ENCODE measurements at regions not wholly inside any gene's neighbourhood (a gene's known extent, or its start where the extent isn't known, plus 50 kb on each side); places are given as distances from the start of the nearest gene placed in this dataset.

DNA sequence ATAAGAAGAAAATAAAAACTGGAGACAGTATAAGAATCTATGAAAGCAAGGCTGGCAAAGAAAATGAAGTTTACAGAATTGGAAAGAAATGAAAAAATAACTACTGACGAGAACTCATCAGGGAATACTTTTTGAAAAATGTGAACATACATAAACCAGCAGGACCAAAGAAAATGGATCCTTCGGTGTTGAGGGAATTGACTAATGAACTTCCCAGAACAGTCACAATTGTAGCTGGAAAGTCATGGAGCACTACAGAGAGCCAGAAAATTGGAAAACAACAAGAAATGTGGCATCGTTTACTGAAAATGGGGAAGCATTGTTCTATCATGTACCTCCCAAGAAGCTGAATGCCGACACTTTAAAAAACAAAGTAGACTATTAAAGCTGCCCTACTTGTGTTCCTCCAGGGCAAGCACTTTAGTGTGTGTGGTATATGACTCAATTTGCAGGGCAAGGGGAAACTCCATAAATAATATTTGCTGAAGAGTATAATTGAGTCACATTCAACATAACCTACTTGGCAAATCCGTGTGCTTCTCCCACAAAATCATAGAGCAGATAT lies 1221.6 kb upstream of the NRXN1 start:
- Histone ChIP-seq H3K27ac (no peak overlapping the region), H3K27me3 (no peaks in the 10 kb centered on the region), H3K9me3 (no peaks in the 10 kb centered on the region), H3K4me3 (no peak overlapping the region), H3K36me3 (no peaks in the 10 kb centered on the region), H3K4me1 (no peaks in the 10 kb centered on the region)
- no peak for DNase-seq
- TF ChIP-seq, protein P1, sequence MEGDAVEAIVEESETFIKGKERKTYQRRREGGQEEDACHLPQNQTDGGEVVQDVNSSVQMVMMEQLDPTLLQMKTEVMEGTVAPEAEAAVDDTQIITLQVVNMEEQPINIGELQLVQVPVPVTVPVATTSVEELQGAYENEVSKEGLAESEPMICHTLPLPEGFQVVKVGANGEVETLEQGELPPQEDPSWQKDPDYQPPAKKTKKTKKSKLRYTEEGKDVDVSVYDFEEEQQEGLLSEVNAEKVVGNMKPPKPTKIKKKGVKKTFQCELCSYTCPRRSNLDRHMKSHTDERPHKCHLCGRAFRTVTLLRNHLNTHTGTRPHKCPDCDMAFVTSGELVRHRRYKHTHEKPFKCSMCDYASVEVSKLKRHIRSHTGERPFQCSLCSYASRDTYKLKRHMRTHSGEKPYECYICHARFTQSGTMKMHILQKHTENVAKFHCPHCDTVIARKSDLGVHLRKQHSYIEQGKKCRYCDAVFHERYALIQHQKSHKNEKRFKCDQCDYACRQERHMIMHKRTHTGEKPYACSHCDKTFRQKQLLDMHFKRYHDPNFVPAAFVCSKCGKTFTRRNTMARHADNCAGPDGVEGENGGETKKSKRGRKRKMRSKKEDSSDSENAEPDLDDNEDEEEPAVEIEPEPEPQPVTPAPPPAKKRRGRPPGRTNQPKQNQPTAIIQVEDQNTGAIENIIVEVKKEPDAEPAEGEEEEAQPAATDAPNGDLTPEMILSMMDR (IDR thresholded peaks at IDR 0.05), result no peak
- intact Hi-C loops (cut with DNase I; ENCODE audit: low total_unique reads), result loop anchor here (5.0 kb wide), 1 partner anchor 1144 kb away; no protein-coding TSS in a partner anchor

DNA sequence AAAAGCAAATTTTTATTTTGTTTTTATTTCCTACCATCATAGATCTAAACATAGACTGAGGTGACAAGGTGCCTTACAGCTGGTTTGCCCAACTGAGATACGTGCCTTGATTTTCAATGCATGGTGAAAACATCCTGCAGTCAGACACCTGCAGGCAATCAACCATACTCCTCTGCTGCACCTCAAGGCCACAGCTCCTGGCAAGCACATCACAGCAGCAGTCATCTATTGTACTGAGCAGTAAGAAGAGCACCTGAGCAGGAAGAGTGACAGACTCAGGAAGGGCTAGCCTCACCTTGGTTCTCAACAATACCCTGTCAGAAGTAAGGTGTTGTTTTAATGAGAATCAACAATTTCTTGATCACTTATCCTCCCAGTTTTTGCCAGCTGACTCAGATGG lies 1206.8 kb upstream of the NRXN1 start:
- intact Hi-C loops (cut with DNase I; ENCODE audit: low total_unique reads), result no loop called here

DNA sequence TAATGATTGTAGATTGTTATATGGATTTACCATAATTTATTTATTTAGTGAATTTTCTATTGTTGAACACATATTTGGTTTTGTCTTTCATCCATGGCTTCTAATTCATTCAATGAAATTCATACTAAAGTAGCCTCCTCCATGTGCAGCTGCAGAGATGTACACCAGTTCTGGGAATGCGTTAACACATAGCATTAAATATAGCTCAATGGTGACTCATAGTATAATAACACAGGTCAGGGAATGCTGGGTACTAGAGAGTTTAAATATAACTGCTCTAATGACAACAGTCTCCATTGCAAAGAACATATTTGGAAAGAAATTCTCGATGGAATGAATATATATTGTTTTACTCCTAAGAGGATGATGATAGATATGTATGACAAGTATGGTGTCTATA lies 1190.2 kb upstream of the NRXN1 start:
- intact Hi-C loops (cut with DNase I; ENCODE audit: low total_unique reads), result no loop called here
- H3K9me3 ChIP-seq, result no peaks in the 10 kb centered on the region
- no peaks in the 10 kb centered on the region for H3K27me3 ChIP-seq
- H3K4me1 ChIP-seq, result no peaks in the 10 kb centered on the region
- TF ChIP-seq, protein P1 (IDR thresholded peaks at IDR 0.05), result no peak
- no peak overlapping the region for H3K4me3 ChIP-seq
- H3K36me3 ChIP-seq, result no peaks in the 10 kb centered on the region
- H3K27ac ChIP-seq, result no peak overlapping the region
- no peak for DNase-seq

More for the DNA sequence above, 1206.8 kb upstream of the NRXN1 start:
- no peak overlapping the region for H3K27ac ChIP-seq
- no peaks in the 10 kb centered on the region for H3K36me3 ChIP-seq
- no peaks in the 10 kb centered on the region for H3K27me3 ChIP-seq
- TF ChIP-seq, protein P1 (IDR thresholded peaks at IDR 0.05), result no peak
- no peak overlapping the region for H3K4me3 ChIP-seq
- no peaks in the 10 kb centered on the region for H3K9me3 ChIP-seq
- H3K4me1 ChIP-seq, result no peaks in the 10 kb centered on the region
- no peak for DNase-seq

DNA sequence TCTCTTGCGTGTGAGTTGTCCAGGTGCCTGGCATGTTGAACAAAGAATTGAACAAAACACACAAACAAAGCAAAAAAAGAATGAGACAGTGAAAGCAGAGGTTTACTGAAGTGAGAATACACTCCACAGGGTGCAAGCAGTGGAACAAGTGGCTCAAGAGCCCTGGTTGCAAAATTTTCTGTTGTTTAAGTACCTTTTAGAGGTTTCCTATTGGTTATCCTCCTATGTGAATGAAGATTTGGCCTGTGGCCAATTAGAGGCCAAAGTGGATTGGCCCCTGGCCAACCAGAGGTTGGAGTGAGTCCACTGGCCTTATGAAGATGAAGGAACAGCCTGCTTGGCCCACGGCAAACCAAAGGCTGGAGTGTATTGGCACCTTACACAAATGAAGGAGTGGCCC lies 1188.5 kb upstream of the NRXN1 start:
- no peak for DNase-seq

DNA sequence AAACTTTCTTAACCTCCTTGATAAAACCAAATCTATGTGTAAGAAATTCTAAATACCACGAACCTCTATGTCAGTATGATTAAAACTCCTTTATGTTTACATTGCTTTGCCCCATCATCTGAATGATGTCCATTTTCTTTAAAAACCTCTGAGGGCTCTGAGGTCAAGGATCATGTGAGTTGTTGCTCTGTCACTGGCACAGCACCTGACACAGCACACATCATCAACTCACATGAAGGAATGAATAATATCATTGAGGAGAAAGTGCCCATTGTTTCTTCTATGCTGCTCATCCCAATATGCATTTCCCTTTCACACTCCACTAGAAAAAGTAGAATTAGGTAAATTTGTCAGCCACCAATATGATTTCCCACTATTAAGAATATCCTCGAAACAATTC lies 1178.7 kb upstream of the NRXN1 start:
- Histone ChIP-seq H3K27me3 (no peaks in the 10 kb centered on the region), H3K36me3 (no peaks in the 10 kb centered on the region), H3K4me1 (no peaks in the 10 kb centered on the region), H3K9me3 (no peaks in the 10 kb centered on the region), H3K4me3 (no peak overlapping the region), H3K27ac (no peak overlapping the region)
- TF ChIP-seq, protein P1 (IDR thresholded peaks at IDR 0.05), result no peak
- DNase-seq, result no peak
- intact Hi-C loops (cut with DNase I; ENCODE audit: low total_unique reads), result no loop called here

More for the DNA sequence above, 1188.5 kb upstream of the NRXN1 start:
- H3K4me1 ChIP-seq, result no peaks in the 10 kb centered on the region
- H3K36me3 ChIP-seq, result no peaks in the 10 kb centered on the region
- TF ChIP-seq, protein P1 (IDR thresholded peaks at IDR 0.05), result no peak
- no peak overlapping the region for H3K27ac ChIP-seq
- no peaks in the 10 kb centered on the region for H3K27me3 ChIP-seq
- H3K9me3 ChIP-seq, result no peaks in the 10 kb centered on the region
- no peak overlapping the region for H3K4me3 ChIP-seq
- intact Hi-C loops (cut with DNase I; ENCODE audit: low total_unique reads), result no loop called here

DNA sequence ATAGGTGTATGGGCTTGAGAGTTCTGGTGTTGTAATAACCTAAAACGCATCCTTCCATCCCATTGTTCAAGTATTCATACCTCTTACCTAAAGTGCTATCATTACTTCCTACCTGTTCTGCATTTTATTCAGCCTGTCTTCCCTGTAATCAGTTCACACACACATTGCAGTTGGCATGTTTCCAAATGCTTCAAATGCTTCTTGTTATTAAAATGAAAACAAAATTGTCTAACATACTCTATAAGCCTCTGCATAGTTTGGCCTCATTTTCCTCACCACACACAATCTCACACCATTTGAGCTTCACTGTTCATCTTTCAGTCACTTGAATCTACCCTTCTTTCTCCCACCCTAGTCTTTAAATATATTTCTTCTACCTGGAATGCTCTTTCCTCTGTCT lies 1178.2 kb upstream of the NRXN1 start:
- no peaks in the 10 kb centered on the region for H3K27me3 ChIP-seq
- no peaks in the 10 kb centered on the region for H3K9me3 ChIP-seq
- no peaks in the 10 kb centered on the region for H3K36me3 ChIP-seq
- intact Hi-C loops (cut with DNase I; ENCODE audit: low total_unique reads), result no loop called here
- H3K27ac ChIP-seq, result no peak overlapping the region
- TF ChIP-seq, protein P1 (IDR thresholded peaks at IDR 0.05), result no peak
- H3K4me1 ChIP-seq, result no peaks in the 10 kb centered on the region
- H3K4me3 ChIP-seq, result no peak overlapping the region
- DNase-seq, result no peak
